Neural progenitor cell (in vitro differentiated cells): ENCODE measurements at regions not wholly inside any gene's neighbourhood (a gene's known extent, or its start where the extent isn't known, plus 50 kb on each side); places are given as distances from the start of the nearest gene placed in this dataset.

ENCODE experiments used
- CTCF ChIP-seq: fragments of 200-600 bp; sonication (generic); IDR thresholded peaks from 2 replicates; pipeline ENCODE4 v1.5.1; 2017; ENCODE audit warnings: antibody characterized with exemption, mild to moderate bottlenecking
- EZH2phosphoT487 ChIP-seq: fragments of 200-600 bp; sonication (generic); IDR thresholded peaks from 2 replicates; pipeline ENCODE4 v1.6.1; 2017; ENCODE audit warnings: antibody characterized with exemption

GRCh38 chr6:163720005-163720404 lies 305.5 kb downstream of the QKI start:
- TF ChIP-seq CTCF: no peak
- TF ChIP-seq EZH2phosphoT487: no peak
